ENCODE measurements at regions not wholly inside any gene's neighbourhood (a gene's known extent, or its start where the extent isn't known, plus 50 kb on each side); places are given as distances from the start of the nearest gene placed in this dataset.

DNA sequence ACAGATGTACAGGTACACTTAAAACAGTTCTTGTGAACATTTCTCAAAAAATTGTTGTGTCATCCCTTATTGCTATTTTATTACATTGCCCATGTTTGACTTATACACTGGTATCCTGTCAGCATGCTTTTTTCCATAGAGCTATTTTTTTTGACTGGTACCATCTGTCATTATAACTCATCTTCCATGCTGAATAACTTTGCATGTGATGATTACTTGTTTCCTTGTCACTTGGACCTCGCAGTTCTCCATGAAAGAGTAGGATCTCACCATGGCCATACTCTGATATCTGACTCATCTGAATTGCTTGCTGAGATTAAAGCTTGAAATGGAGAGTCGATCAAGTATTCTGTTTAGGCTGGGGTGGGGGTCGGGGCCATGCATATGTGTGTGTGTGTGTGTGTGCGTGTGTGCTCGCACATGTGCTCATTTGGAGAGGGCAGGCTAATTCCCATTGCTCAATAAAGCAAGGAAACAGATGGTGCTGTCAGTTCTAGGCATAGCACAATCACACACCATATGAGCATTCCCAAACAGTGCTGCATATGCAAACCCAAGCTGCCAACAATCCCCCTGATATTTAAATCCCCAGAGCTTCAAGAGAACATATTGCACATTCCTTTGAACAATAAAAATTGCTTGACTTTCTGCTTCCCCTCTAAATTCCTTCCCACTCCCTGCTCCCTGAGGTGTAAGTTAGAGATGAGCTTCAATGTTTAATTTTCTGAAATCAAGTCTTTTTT, 62.9 kb downstream of the NHLRC3 start:
- DNase-seq (ENCODE audit: low read depth) = no peak

DNA sequence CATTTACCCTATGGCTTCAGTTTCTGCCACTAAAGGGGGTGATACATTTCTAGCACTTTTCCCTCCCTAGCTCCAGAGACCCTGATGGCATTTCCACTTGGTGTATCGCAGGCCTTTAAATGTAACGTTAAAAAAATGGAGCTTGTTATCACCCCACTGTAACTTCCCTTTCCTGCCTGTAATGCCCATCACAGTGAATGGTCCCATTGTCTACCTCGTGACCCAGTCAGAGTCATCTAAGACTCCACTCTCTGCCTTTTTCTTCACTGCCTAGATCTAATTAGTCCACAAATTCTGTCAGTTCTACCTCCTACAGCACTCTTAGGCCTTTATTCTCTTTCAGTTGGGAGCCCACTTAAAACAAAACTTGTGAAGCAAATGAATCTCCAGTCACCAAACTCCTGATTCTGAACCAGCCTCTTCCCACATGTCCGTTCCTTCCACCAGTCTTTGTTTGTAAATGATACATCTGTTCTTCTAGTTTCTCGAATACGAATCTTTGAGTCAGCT, 64.8 kb downstream of the NHLRC3 start:
- DNase-seq (ENCODE audit: low read depth) = no peak

DNA sequence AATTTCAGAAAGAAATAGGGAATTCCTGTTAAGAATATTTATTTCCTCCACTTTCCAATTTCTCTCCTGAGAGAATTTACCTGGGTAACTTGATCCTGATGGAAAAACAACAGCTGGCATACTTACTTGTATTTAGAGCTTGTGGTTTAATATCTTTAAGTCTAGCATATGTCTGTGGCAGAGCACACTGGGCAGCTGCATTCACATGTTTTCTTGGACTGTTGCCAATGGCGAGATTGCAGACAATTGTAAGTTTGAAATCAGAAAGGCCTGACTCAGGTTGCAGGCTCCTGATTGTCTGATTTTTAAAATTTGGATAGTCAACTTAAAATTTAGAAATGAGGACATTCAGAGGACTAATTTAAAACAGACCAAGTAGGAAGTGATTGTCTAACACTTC, 66.9 kb downstream of the NHLRC3 start:
- DNase-seq (ENCODE audit: low read depth) = peak; percentile 2

DNA sequence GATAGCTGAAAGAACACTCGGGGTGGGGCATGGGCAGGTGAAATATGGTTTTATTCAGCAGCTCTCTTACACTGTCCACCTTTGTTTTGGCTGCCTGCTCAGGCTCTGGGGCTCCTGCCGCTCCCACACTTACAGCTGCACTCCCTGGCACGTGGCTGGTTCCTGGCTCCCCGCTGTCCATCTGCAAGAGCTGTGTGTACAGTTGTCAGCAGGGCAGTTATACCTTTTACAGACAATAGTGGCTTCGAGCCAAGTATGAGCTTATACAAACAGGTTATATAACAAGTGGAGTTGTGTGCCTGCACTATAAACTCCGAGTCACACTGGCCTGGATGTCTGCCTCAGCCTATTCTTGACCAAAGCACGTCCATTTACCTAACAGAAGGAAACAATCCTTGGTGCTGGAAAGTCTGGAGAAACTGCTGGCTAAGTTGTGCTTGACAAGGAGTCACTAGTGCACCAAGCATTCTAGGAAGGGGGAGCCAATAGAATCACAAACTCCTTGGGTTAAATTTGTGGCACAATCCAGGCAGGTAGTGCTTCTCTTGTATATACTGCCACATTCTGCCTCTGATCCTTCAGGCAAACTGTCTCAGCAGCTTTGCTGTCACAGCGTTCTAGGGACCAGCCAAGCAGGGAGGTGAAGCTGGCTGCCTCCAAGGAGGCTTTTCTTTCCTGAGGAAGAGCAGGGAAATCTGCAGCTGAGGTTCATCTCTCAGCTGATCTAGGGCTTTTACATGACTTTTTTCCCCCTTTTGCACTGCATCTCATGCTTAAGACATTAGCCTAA, 68.2 kb downstream of the NHLRC3 start:
- no peak for DNase-seq (ENCODE audit: low read depth)

DNA sequence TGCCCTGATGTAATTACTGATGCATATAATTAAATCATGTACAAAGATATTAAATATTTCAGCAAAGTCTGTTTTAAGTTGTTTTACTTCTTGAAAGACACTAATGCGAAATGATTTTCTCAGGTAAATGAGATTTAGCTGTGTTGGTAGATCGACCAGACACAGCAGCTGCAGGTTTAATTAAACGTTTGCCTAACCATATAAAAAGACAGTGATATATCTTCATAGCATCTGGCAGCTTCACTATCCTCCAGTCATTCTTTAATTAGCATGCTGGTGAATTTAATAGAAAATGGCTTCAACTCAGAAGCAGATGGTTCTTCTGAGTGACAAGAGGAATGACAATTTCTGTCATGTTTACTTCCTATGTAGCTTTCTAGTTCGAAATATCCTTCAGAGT, 69.3 kb downstream of the NHLRC3 start:
- no peak for DNase-seq (ENCODE audit: low read depth)

DNA sequence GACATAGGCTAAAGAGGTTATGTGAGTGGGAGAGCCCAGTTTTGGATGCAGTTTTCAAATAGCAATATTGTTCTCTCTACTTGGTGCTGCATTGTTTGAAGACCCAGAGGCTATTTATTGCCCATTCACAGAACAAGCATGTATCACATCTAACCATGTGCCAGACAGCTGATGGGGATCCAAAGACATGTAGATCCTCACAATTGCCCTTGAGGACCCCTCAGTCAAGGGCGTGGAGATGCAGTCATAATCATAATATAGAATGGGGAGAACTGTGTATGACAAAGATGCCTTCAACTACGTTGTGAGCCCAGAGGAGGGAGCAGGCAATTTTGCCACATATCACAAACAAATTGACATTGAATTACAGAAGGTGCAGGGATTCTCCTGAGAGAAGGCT, 70.5 kb downstream of the NHLRC3 start:
- DNase-seq (ENCODE audit: low read depth) = no peak

DNA sequence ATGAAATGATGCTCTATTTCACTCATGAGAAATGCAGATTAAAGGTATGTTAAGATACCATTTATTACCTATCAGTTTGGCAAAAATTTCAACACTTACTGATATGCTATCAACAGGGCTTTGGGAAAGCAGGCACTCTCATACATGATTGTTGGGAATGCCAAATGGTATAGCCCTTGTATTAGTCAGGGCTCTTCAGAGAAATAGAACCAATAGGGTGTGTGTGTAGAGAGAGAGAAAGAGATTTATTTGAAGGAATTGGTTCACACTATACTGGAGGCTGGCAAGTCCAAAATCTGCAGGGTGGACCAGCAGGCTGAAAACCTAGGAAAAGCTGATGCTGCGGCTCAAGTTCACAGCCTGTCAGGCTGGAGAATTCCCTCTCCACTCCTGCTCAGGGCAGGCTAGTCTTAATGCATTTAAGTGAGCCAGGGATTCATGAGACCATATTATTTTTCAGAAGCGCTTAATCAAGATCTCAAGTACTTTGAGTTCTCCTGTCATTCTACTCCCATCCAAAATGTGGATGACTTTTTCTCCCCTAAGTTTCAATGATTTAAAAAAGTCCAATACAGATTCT, 72.4 kb downstream of the NHLRC3 start:
- no peak for DNase-seq (ENCODE audit: low read depth)

DNA sequence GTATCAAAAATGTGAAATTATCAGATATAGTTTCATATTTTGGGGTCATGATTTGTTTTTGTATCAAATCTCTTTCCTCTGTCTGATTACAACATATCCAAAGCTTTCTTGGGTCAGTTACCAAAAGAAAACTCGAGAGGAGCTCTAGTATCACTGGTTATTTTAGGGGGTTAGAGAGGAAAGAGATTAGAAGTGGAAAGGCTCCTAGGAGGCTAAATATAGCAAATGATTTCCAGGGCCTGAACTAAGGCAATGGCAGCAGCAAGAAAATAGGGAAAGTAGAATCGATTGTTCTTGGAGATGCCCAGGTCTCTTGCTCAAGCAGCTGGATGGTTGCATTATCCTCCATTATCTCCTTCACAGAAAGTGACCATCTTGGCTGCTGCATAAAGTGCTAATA, 72.9 kb downstream of the NHLRC3 start:
- no peak for DNase-seq (ENCODE audit: low read depth)

DNA sequence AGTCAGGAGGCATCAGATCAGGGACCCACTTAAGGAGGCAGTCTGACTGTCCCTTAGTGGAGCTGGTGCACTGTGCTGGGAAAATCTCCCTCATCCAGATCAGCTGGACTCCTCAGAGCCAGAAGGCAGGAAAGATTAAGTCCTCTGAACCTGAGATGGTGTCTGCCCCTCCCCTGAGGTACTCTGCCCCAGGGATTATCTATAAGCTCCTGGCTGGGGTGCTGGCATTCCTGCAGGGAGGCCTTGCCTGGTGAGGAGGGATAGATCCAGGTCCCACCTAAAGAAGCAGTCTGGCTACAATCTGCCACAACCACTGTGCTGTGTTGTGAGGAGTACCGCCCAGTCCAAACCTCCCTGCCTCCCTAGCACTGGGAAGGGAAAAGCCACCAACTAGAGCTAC, 81.2 kb downstream of the NHLRC3 start:
- no peak for DNase-seq (ENCODE audit: low read depth)

DNA sequence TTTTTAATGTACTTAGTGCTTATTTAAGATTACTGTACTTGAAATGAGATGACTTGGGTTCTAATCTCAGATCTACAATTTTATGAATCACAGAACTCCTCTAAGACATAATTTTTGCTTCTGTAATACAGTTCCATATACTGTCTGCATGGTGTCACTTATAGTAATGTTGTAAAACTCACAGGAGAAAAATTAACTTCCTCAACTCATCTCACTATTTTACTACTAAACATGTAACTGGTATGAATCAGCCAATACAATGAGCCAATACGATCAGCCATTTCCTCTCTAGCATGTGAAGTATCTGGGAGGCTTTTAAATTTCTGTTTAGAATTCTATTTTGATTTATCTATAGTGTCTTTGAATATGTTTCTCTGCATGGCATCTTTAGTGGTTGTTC, 85.3 kb downstream of the NHLRC3 start:
- DNase-seq (ENCODE audit: low read depth) = no peak

DNA sequence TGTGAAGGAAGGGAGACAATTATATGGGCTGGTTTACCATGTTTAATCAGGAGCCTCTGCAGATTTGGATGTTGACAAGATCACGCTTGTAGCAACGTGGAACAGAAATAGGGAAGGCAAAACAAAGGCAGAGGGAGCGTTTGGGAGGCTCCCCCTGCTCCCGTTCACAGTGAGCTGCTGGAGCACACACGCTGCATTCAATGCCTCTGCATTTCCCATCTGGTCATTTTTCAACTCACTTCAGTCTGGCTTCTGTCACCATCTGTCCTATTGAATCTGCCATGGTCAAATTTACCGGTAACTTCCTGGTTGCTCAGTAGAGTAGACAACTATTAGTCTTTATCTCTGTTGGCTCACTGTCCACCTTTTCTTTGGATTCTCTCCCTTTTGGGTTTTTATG, 91.0 kb downstream of the NHLRC3 start:
- no peak for DNase-seq (ENCODE audit: low read depth)

DNA sequence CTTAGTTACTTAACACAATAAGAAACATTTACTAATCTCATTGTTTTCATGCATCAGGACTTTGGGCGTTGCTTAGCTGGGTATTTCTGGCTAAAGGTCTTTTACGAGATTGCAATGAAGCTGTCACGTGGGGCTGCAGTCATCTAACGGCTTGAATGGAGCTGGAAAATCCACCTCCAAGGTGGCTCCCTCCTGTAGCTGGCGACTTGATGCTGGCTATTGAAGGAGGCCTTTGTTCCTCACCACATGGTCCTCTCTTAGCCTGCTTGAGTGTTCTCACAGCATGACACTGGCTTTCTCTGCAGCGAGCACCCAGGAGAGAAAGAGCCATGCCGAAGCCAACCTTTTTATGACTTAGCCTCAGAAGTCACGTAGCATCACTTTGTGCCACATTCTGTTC, 92.0 kb downstream of the NHLRC3 start:
- no peak for DNase-seq (ENCODE audit: low read depth)

DNA sequence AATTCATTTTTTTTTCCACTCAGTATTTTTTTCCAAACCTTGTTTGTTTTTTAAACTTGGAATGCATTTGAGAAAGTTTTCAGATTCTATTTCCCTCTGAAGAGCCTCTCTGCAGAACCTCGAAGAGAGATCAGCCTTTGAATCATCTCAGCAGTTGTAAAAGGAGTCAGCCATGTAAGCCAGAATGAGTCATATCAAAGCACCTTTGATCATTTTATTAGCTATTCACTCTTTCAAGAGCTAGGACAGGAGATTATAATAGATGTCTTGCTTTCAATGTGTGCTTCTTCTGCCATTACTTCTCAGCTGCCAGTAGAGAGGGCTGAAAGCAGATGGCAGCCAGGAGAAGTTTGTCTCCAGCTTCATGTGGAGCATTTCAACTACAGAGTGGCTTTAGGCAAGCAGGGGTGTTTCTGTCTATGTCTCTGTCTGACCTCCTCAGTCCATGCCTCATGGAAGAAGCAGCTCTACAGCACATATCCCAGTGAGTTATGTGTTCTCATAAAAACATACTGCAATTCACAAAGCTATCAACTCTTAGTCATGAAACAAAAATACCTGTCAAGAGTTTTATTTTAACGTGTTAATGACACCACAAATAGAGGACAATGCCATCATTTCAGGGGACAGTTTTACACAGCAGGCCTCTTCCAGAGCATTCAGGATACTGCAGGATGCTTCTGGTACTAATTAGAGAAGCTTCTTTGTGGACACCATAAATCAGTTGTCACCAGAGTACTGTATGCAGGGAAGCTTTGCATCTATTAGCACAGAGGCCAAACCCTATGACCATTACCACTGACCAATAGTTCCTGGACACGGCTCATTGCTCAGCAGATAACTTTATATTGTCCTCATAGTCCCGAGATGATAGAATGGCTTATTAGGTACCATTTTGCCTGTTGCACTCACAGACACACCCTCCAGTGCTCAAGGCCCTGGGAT, 94.3 kb downstream of the NHLRC3 start:
- no peak for DNase-seq (ENCODE audit: low read depth)

DNA sequence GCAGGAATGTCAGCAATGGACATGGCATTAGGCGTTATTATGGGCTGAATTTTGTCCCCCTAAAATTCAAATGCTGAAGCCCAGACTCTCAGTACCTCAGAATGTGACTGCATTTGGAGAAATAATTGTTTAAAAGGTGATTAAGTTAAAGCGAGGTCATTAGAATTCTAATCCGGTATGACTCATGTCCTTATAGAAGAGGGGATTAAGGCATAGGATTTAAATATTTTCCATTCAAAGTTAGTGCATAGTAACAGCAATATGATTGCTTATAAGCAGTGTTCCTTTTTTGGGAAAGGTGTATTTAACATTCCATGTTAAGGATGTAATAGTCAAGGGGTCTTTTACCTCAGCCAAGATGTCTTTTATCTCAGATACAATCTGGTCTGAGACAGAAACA, 95.5 kb downstream of the NHLRC3 start:
- no peak for DNase-seq (ENCODE audit: low read depth)

DNA sequence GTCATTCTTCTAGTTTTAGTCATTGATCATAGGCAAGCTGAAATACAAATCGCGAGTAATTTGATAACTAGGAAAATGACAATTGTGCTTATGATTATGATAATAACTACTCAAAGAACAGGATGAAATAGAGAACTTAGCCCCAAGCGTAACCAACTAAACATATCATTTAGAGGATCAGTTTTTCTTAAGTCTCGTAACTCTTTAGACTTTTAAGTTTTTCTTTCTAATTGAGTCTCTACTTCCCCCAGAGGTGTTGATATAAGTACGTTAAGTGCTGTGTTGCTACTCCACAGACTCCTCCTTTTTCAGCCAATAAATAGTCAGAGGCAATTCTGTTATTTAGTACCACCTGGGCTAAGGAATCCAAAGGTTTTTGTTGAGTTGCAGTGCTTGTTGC, 96.3 kb downstream of the NHLRC3 start:
- no peak for DNase-seq (ENCODE audit: low read depth)

DNA sequence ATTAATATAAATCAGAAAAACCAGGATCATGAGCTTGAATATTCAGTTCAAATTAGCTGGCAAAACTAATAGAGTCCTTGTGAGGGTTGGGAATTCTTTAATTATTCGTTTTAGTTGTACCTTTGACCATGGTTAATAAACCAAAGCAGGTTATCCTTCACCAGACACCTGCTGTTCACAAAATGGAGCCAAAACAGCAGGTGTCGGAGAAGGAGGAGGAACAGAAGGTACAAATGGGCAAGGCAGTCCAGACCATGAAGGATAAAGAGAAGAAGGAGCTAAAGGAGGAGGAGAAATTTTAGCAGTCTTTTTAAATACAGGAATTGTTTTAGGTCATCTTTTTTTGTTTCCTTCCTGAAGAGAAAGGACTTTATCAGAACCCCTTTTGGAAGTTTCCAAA, 106.1 kb downstream of the NHLRC3 start:
- DNase-seq (ENCODE audit: low read depth) = no peak

DNA sequence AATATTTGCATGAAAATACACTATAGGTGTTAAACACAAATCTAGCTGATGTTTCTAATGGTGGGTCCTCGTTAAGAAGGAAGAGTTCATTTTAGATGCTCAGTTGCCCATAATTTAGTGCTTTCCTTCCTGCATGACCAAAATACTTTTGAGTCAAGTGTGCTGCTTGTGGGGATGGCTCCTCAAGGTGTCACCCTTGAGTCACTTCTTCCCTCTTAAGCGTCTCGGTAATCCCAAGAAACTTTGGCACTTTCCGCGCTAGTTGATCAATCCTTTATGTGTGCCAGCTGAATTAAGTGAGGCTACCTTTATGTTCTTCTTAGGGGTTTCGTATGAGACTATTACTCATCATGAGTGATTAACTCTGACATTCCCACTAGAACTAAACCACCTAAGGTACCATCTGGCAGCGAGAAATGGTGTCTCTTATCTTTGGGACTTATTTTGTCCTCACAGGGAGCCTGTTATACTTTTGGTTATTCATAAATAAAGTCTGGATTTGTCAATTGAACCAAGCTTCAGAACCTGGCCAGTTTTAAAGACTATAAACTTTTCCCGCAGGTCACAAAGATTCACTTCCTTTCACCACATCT, 106.8 kb downstream of the NHLRC3 start:
- peak; percentile 64 for DNase-seq (ENCODE audit: low read depth)

DNA sequence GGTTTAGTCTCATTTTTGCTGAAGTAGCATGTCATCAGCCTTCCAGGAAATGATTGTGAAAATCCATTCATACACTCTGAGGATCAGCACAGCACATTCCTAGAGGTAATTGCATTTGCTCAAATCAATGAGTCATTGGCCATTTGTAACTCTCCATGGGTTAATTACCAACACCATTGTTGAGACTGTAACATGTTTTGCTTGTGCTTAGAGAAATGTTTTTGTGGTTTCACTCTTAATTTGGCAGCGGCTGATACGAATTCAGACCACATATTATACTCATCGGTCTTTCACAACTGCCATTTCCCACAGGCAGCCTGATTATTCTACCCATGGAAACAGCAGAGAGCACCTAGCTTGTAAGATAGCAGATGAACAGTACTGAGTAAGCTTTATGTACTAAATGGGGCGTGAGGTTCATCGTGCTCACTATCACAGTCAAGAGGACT, 110.3 kb downstream of the NHLRC3 start:
- DNase-seq (ENCODE audit: low read depth) = peak; percentile 60

DNA sequence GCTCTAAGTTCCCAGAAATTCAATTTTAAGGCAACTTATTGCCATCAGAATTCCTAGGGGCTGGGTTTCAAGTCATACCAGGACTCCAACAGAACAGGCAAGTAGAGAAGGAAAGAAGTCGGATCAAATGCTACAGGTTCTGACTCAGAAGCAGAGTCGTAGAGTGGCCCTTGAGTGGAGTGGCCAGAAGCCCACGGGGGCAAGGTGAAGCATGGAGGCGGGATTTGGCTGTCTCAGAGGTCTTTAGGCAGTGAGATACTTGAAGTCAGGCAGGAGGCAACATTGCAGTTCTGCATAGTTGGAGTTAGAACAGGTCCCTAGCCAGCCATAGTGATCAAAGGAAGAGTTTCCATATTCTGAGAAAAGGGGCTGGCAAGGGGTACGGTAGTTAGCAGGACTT, 111.6 kb downstream of the NHLRC3 start:
- no peak for DNase-seq (ENCODE audit: low read depth)

DNA sequence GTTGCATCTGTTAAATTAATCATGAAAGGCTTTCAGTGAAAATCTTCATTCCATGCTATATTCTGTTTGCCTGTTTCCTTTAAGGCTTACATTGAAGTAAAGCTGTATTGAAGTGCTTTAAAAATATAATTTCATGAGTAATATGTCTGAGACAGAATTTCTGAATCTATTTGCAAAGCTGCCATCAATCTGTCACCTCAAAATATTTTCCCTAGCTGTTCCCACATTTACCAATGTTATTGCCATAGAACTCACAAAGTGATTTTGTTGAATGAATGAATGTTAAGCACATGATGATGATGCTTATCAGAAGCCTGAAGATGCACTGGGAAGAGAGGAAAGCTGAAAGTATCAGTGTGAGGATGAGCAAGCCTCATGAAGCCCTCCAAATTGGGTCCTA, 115.8 kb downstream of the NHLRC3 start:
- no peak for DNase-seq (ENCODE audit: low read depth)

DNA sequence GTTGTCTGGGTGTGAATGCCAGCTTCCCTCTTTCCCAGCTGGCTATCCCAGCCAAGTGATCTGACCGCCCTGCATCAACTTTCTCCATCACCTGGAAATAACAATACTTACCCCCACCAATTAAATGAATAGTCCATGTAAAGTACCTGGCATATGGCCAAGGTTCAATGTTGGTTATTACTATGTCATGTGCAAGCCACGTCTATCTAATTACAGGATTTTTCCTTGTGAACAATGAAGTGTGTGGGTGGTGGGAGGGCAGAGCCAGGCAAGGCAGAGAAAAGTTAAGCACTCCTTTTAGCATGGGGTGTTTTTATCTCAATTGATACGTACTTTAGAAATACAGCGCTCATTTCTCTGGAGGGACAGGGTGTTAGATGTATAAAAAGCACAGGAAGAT, 121.1 kb downstream of the NHLRC3 start:
- DNase-seq (ENCODE audit: low read depth) = no peak
